GM19438 (cell line): ENCODE measurements at regions not wholly inside any gene's neighbourhood (a gene's known extent, or its start where the extent isn't known, plus 50 kb on each side); places are given as distances from the start of the nearest gene placed in this dataset.
A peak's percentile ranks its signal among the peaks of the same experiment; 100 is the strongest.

ENCODE experiments used
- ATAC-seq: cut with Tn5 transposase; IDR thresholded peaks from one replicate; pipeline ENCODE4 v1.9.1; 2021; ENCODE audit warnings: low read depth; ENCODE audit not compliant: unreplicated experiment

DNA sequence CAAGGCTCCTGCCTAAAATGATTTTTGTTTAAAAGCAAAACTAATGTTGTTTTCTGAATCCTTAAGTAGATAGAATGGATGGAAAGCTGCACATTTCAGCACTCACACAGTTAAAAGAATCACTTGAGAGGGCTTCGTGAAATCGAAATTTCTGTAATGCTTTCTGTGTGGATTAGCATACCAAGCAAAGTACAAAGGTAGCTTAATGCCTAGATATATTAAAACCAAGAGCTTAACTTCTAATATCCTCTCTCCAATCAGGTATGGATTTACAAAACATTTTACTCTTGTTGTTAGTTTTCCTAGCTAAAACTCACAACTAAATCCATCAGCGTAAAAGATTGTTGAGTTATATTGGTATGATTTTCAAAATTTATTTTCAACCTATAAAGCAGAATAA, 378.8 kb upstream of the PRMT6 start:
- no peak for ATAC-seq

- ATAC-seq, result no peak
Measured at GRCh38 chr1:106678279-106679050, 378.0 kb upstream of the PRMT6 start.

DNA sequence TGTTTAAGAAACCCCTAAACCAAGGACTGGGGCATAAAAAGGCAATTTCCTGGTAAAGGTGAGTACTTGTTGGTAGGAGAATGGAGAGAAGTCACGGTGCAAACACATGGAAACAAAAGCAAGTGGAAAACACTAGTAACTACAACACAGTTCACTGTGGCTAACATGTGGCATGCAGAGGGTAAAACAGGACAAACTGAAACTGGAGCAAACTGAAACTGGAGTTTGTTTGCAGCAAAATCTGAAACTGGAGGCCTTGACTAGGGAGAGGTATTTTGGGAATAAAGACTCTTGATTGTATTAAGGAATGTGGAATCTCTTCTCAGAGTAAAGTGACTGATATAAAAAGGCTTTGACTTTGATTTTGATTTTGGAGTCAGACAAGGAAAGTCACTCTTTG, 376.3 kb upstream of the PRMT6 start:
- ATAC-seq, result no peak

- ATAC-seq, result no peak
Measured at GRCh38 chr1:106680776-106681344, 375.6 kb upstream of the PRMT6 start.

GRCh38 chr1:106681939-106682522, 374.4 kb upstream of the PRMT6 start:
- no peak for ATAC-seq

DNA sequence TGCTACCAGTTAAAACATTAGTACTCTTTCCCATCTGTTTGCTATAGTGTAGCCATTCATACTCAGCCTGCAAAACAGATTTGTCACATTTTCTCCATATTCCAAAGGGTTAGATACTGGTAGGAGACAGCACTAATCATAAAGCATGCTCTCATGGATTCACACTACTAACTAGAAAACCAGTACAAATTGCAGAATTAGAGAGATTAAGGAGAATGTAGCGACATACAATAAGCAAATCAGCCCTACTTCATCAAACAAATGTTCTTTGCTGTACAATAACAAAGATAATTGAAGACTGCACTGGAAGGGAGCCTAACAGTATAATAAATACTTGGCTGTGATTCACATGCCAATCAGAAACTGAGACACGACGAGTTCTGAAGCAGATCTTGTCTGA, 368.0 kb upstream of the PRMT6 start:
- no peak for ATAC-seq

GRCh38 chr1:106698660-106699059, 357.8 kb upstream of the PRMT6 start:
- ATAC-seq, result no peak

DNA sequence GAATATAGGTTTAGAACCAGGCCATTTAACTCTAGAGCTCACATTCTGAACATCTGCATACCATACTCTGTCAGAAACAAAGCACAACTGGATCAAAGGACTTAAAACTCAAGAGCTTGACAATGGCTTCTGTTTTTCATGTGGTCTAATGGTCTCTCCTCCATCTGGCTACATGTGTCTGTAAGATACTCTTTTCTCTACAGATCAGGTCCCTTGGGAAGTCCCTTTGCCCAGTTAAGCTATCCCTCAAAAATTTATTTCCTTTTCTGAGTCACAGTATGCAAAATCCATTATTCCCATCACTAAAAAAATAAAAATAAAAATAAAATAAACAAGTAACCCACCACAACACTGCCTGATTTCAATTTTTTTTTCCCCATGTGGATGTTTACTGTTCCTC, 357.0 kb upstream of the PRMT6 start:
- ATAC-seq, result no peak

- ATAC-seq, result no peak
Measured at GRCh38 chr1:106700211-106700610, 356.3 kb upstream of the PRMT6 start.

DNA sequence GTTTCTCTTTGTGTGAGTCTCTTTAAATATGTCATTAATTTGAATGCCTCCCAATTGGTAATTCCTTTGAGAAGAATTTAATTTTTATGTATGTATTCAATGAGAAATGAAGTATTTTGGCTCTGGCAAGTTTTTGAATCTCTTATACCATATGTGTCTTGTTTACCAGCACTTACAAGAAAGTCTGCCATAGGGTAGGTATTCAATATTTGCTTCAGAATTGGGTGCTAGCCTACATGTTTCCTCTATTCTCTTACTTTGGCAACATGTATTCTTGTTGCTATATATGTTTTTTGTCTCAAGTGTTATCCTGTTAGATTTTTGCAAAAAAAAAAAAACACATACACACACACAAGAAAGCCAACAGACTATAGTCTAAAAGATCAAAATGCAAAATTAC, 350.5 kb upstream of the PRMT6 start:
- no peak for ATAC-seq

- no peak for ATAC-seq
Measured at GRCh38 chr1:106717591-106717990, 338.9 kb upstream of the PRMT6 start.

- ATAC-seq, result no peak
Measured at GRCh38 chr1:106721790-106722189, 334.7 kb upstream of the PRMT6 start.

GRCh38 chr1:106722466-106722865, 334.0 kb upstream of the PRMT6 start:
- no peak for ATAC-seq

GRCh38 chr1:106727171-106727570, 329.3 kb upstream of the PRMT6 start:
- ATAC-seq, result peak; percentile 95

- ATAC-seq, result no peak
Measured at GRCh38 chr1:106746448-106747085, 309.9 kb upstream of the PRMT6 start.

DNA sequence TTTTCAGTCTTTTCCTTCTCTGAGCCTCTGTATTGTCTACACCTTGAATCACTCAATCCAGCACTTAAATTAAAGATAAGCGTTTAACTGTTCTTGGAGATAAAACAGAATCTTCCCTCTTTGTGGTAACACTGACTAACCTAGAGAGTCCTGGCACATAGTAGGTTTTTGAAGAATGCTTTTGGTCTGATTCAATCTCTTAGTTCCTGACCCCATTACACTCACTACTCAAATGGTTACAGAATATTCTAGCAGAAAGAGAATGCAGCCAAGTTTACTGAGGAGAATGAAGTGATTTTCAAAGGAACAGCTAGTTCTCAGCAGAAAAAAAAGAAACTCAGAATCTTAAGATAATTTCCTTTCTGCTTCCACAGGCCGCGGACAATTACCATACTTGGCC, 309.2 kb upstream of the PRMT6 start:
- ATAC-seq, result no peak

DNA sequence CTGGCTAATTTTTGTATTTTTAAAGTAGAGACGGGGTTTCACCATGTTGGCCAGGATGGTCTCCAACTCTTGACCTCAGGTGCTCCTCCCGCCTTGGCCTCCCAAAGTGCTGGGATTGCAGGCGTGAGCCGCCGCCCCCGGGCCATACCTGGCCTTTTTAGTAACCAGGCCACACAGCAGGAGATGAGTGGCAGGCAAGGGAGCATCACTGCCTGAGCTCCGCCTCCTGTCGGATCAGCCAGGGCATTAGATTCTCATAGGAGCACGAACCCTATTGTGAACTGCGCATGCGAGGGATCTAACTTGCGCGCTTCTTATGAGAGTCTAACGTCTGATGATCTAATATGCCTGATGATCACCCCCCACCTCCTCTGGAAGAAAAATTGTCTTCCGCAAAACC, 308.7 kb upstream of the PRMT6 start:
- no peak for ATAC-seq

GRCh38 chr1:106748606-106749005, 307.9 kb upstream of the PRMT6 start:
- no peak for ATAC-seq

GRCh38 chr1:106749491-106749890, 307.0 kb upstream of the PRMT6 start:
- no peak for ATAC-seq

DNA sequence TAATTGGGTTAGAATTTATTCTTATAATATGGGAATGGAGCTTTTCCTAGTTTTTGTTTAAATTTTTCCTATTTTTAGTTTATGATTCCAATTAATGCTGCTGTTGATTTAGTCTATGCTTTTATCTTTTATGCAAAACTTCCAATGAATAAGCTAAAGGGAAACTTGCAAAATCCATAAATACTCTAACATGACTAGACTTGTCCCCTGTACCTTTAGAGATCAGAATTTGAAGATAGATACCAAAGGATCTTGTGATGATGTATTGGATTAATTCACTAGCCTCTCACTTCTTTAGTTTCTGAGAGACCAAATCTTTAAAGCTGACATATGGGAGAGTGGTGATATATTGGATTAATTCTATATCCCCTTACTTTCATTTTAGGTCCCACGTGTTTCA, 306.6 kb upstream of the PRMT6 start:
- no peak for ATAC-seq

DNA sequence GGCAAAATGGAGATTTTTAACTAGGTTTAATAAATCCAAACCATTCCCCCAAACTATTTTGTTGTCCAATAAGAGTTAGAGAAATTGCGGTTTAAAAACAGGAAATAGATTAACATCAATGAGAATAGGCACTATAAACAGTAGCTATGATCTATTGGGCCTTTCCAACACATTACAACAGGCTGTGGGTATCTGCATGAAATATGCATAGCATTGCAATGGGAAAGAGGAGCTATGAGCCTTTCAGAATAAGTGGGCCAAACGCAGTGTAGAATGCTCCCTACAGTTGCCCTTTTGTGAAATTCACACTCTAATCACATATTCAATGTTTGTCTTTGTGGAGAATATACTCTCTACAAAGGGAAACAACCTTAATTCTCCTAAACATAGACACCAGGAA, 305.5 kb upstream of the PRMT6 start:
- no peak for ATAC-seq

GRCh38 chr1:106753066-106753465, 303.4 kb upstream of the PRMT6 start:
- no peak for ATAC-seq
